ENCODE measurements at regions not wholly inside any gene's neighbourhood (a gene's known extent, or its start where the extent isn't known, plus 50 kb on each side); places are given as distances from the start of the nearest gene placed in this dataset.
A peak's percentile ranks its signal among the peaks of the same experiment; 100 is the strongest.

DNA sequence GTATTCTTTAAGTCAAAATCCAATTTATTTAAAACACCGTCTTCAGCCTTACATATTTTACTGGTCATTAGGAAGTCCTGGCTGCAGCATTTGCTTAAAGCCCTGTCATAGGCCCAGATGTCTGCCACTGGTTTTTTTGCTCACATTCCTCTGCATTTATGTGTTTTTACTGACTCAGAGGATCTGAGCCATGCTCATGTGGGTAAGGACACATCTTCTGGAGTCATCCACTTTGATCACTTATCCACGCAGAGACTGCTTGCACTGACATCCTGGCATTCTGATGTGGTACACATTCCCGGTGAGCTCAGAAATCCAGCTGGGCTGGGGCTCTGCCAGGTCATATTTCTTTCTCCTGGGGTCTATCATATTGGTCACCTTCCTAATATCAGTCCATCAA lies 531.7 kb upstream of the ARGLU1 start:
- Mint-ChIP-seq H3K27ac (ENCODE audit: unreplicated experiment) (peak overlapping the region; percentile 19), H3K4me1 (ENCODE audit: low read depth) (peaks cover 20% of the 10 kb centered on the region), H3K9me3 (ENCODE audit: low read depth) (no peaks in the 10 kb centered on the region), H3K36me3 (ENCODE audit: low read depth) (no peaks in the 10 kb centered on the region), H3K4me3 (ENCODE audit: unreplicated experiment) (no peak overlapping the region), H3K27me3 (ENCODE audit: low read depth) (no peaks in the 10 kb centered on the region)
- DNase-seq (ENCODE audit: low spot score) = no peak
- TF ChIP-seq, protein P1, sequence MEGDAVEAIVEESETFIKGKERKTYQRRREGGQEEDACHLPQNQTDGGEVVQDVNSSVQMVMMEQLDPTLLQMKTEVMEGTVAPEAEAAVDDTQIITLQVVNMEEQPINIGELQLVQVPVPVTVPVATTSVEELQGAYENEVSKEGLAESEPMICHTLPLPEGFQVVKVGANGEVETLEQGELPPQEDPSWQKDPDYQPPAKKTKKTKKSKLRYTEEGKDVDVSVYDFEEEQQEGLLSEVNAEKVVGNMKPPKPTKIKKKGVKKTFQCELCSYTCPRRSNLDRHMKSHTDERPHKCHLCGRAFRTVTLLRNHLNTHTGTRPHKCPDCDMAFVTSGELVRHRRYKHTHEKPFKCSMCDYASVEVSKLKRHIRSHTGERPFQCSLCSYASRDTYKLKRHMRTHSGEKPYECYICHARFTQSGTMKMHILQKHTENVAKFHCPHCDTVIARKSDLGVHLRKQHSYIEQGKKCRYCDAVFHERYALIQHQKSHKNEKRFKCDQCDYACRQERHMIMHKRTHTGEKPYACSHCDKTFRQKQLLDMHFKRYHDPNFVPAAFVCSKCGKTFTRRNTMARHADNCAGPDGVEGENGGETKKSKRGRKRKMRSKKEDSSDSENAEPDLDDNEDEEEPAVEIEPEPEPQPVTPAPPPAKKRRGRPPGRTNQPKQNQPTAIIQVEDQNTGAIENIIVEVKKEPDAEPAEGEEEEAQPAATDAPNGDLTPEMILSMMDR (IDR thresholded peaks at IDR 0.05) = no peak

DNA sequence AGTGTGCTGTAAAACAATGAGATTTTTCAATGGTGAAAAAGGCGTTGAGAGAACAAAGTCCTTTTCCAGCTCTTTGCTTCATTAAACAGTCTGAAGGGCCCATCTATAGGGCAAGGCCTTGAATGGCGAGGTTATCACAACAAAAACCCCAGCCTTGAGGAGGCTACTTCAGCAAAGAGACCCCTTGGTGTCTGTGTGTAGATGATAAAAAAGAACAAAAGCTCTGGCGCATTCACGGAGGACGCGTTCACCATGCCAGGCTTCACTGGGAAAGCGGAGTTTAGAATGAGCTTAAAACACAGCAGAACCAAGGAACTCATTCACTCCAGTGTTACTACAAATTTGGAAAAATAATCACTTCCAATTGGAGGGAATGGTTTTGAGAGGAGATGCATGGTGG lies 530.0 kb upstream of the ARGLU1 start:
- Mint-ChIP-seq H3K4me3 (ENCODE audit: unreplicated experiment) (no peak overlapping the region), H3K27ac (ENCODE audit: unreplicated experiment) (no peak overlapping the region), H3K4me1 (ENCODE audit: low read depth) (peaks cover 15% of the 10 kb centered on the region), H3K36me3 (ENCODE audit: low read depth) (no peaks in the 10 kb centered on the region), H3K27me3 (ENCODE audit: low read depth) (no peaks in the 10 kb centered on the region), H3K9me3 (ENCODE audit: low read depth) (no peaks in the 10 kb centered on the region)
- TF ChIP-seq, protein P1 (IDR thresholded peaks at IDR 0.05) = no peak
- no peak for DNase-seq (ENCODE audit: low spot score)

DNA sequence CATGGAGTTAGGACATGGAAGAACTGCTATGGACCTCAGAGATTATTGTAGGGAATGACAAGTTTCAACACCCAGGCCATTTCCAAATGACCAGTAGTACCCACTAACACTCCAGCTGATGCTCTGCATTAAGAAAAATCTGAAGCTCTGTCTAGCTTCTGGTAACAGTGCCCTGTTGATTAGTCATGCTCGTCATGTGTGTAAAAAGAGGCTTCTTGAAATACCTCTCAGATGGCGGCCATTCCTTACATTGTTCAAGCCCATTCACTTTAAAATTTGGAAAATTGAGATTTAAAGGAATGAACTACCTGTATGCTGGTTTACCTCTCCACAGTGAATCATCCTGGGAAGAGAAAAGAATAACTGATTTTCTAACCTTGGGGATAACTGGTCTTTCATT lies 527.9 kb upstream of the ARGLU1 start:
- Mint-ChIP-seq H3K27me3 (ENCODE audit: low read depth) (no peaks in the 10 kb centered on the region), H3K4me3 (ENCODE audit: unreplicated experiment) (no peak overlapping the region), H3K36me3 (ENCODE audit: low read depth) (no peaks in the 10 kb centered on the region), H3K9me3 (ENCODE audit: low read depth) (no peaks in the 10 kb centered on the region), H3K4me1 (ENCODE audit: low read depth) (peaks cover 15% of the 10 kb centered on the region), H3K27ac (ENCODE audit: unreplicated experiment) (no peak overlapping the region)
- TF ChIP-seq, protein P1 (IDR thresholded peaks at IDR 0.05) = no peak
- DNase-seq (ENCODE audit: low spot score) = no peak

DNA sequence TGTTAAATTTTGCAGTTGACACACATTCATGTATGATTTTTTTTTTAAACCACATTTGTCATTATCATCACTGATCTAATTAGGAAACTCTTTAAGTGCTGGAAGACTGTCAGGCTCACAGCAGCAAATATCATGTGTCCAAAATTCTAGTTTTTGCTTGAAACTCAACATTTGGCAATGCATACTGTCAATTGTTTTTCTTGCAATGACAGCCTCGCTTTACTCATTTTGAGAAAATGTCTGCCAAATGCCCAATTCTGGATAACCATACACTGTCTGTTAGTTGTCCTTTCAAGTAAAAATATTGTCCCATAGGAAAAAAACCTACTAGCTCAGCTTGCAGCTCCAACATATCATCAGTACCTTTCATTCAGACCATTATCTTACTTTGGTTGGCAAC lies 523.9 kb upstream of the ARGLU1 start:
- H3K9me3 Mint-ChIP-seq (ENCODE audit: low read depth) = no peaks in the 10 kb centered on the region
- TF ChIP-seq, protein P1 (IDR thresholded peaks at IDR 0.05) = no peak
- H3K27me3 Mint-ChIP-seq (ENCODE audit: low read depth) = no peaks in the 10 kb centered on the region
- no peak overlapping the region for H3K27ac Mint-ChIP-seq (ENCODE audit: unreplicated experiment)
- H3K4me1 Mint-ChIP-seq (ENCODE audit: low read depth) = peaks cover 18% of the 10 kb centered on the region
- DNase-seq (ENCODE audit: low spot score) = no peak
- no peak overlapping the region for H3K4me3 Mint-ChIP-seq (ENCODE audit: unreplicated experiment)
- no peaks in the 10 kb centered on the region for H3K36me3 Mint-ChIP-seq (ENCODE audit: low read depth)

DNA sequence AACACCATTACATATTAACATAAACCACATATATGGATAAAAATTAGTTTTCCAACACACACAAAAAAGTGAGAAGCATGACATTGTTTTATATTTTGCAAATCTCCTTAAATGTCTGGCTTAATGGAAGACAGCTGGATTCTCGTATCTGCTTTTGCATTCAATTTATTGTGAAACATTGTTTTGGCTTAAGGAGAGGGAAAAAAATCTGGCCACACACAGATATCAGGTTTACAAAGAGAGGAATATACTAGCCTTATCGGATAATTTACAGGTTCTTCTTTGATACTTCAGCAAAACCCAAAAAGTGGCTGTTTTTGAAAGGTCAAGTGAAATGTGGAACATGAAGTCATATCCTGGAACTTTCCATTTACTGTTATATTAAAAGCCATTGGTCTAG lies 523.5 kb upstream of the ARGLU1 start:
- no peak for DNase-seq (ENCODE audit: low spot score)
- TF ChIP-seq, protein P1 (IDR thresholded peaks at IDR 0.05) = no peak
- peaks cover 18% of the 10 kb centered on the region for H3K4me1 Mint-ChIP-seq (ENCODE audit: low read depth)
- no peaks in the 10 kb centered on the region for H3K36me3 Mint-ChIP-seq (ENCODE audit: low read depth)
- no peaks in the 10 kb centered on the region for H3K9me3 Mint-ChIP-seq (ENCODE audit: low read depth)
- H3K27ac Mint-ChIP-seq (ENCODE audit: unreplicated experiment) = no peak overlapping the region
- no peak overlapping the region for H3K4me3 Mint-ChIP-seq (ENCODE audit: unreplicated experiment)
- H3K27me3 Mint-ChIP-seq (ENCODE audit: low read depth) = no peaks in the 10 kb centered on the region

Data from chondrocyte (in vitro differentiated cells).